ENCODE measurements at regions not wholly inside any gene's neighbourhood (a gene's known extent, or its start where the extent isn't known, plus 50 kb on each side); places are given as distances from the start of the nearest gene placed in this dataset.
"Not testable (repeated sequence)": the region's sequence is repeated elsewhere in the genome, so short reads cannot be mapped to it uniquely, and the experiment has no call there.

- DNase-seq: no peak
These were observed 60.6 kb upstream of the SYK start for GRCh38 chr9:90741036-90741435.

GRCh38 chr9:90737742-90738141 lies 63.9 kb upstream of the SYK start:
- no peak for DNase-seq

GRCh38 chr9:90735952-90736351 lies 65.7 kb upstream of the SYK start:
- DNase-seq: peak; percentile 1

GRCh38 chr9:90734631-90735030 lies 67.0 kb upstream of the SYK start:
- DNase-seq: no peak

- no peak for DNase-seq
These were observed 72.3 kb upstream of the SYK start for GRCh38 chr9:90729351-90729750.

- DNase-seq: no peak
These were observed 74.1 kb upstream of the SYK start for GRCh38 chr9:90727488-90727887.

GRCh38 chr9:90726215-90726614 lies 75.4 kb upstream of the SYK start:
- no peak for DNase-seq

- no peak for DNase-seq
These were observed 76.7 kb upstream of the SYK start for GRCh38 chr9:90724880-90725279.

GRCh38 chr9:90724112-90724511 lies 77.5 kb upstream of the SYK start:
- no peak for DNase-seq

GRCh38 chr9:90722071-90722470 lies 79.4 kb upstream of the DIRAS2 start:
- peak; percentile 42 for DNase-seq

GRCh38 chr9:90720621-90721265 lies 78.1 kb upstream of the DIRAS2 start:
- DNase-seq: no peak

- no peak for DNase-seq
These were observed 63.6 kb upstream of the DIRAS2 start for GRCh38 chr9:90706230-90706629.

GRCh38 chr9:90702441-90702955 lies 59.9 kb upstream of the DIRAS2 start:
- DNase-seq: no peak

GRCh38 chr9:90698871-90699440 lies 56.3 kb upstream of the DIRAS2 start:
- no peak for DNase-seq

- DNase-seq: no peak
These were observed 55.2 kb upstream of the DIRAS2 start for GRCh38 chr9:90697808-90698207.

- DNase-seq: not testable (repeated sequence)
These were observed 51.6 kb upstream of the DIRAS2 start for GRCh38 chr9:90694187-90694586.

Data from renal pelvis (tissue), 1 donor.